ENCODE measurements at regions not wholly inside any gene's neighbourhood (a gene's known extent, or its start where the extent isn't known, plus 50 kb on each side); places are given as distances from the start of the nearest gene placed in this dataset.

DNA sequence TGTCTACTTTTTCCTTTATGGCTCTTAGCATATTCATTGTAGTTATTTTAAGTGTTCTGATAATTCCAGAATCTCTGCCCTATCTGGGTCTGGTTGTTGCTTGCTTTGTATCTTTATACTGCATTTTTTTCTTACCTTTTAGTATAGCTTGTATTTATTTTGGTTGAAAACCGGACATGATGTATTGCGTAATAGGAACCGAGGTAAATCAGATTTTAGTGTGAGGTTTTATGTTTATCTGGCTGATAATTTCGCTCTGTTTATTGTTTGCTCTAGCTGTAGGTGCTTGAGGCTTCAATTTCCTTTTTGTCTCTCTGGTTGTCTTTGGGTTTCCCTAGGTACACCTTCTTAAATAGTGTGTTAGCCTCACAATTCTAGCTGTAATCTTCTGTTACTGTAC is 263.8 kb upstream of the LCORL start:
- DNase-seq, result no peak

DNA sequence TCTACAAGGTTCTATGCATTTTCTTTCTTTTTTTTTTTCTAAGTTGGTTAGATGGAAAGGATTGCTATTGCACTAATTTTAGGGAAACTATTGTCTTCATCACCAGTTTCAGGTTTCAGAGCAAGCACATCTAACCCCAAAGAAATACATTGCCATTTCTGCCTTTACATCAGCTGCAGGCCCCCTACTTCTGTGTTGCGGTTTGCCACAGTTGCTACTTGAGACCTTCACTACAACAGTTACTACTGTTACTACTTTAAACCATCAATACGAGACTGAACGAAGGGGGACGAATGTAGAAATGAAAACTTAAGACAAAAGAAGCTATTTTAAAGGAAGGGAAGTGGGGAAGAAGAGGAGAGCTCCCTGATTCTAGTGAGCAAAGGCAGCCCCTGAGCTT is 256.7 kb upstream of the LCORL start:
- no peak for DNase-seq

DNA sequence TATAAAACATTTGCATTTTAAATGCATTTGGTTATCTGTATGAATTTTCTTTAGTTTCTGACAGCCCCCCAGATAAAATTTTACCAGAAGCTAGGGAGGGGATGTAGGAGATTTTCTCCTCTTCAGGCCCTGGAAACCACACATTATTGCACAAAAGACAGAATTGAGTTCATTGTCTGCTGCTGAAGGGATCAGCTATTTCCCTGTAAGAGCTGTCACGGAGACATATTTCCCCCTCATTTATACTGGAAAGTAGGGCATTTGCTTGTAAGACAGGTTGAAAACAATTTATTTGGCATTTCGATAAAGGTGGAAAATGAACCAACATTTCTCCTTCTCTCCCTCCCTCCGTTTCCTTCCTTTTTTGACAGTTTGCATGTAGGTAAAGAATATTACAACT is 241.3 kb upstream of the LCORL start:
- no peak for DNase-seq

GRCh38 chr4:18252052-18252451 is 230.5 kb upstream of the LCORL start:
- DNase-seq, result no peak

- DNase-seq, result no peak
Observed at GRCh38 chr4:18250564-18250963, 229.0 kb upstream of the LCORL start.

GRCh38 chr4:18248611-18249010 is 227.1 kb upstream of the LCORL start:
- DNase-seq, result no peak

GRCh38 chr4:18247189-18247588 is 225.6 kb upstream of the LCORL start:
- DNase-seq, result no peak

- no peak for DNase-seq
Observed at GRCh38 chr4:18242919-18243693, 221.6 kb upstream of the LCORL start.

DNA sequence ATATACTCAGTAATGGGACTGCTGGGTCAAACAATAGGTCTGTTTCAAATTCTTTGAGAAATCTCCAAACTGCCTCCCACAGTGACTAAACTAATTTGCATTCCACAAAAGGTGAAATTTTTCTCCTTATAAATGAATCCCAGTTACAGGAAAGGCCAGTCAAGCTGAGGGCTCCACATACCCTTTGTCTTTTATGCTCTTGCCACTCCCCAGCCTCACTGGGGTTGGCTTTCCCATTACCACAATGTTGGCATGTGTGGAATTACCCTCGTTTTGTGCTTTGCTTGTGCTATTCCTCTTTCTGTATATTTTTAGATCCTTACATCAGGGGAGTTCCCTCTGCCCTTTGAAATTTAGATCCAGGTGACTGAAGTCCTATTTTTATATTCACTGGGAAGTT is 220.2 kb upstream of the LCORL start:
- DNase-seq, result no peak

DNA sequence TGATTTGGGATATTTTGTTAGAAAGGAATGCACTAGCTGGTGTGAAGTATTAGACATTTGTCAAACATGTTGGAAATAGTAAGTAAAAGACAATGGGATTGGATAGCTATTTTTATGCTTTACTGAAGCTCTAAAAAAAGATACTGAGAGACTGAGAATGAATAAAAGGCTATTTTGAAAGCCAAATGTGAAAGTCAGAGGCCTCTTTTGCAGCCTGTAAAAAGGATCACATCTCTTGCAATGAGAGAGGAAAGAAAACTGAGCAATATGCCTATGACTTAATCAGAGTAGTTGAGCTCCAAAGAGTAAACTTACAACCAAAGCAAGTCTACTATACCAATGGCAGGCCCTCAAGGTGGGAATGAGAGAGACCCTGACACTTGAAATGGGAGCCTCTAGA is 212.6 kb upstream of the LCORL start:
- no peak for DNase-seq

- no peak for DNase-seq
Observed at GRCh38 chr4:18231726-18232125, 210.2 kb upstream of the LCORL start.

GRCh38 chr4:18227880-18228279 is 206.3 kb upstream of the LCORL start:
- DNase-seq, result no peak

DNA sequence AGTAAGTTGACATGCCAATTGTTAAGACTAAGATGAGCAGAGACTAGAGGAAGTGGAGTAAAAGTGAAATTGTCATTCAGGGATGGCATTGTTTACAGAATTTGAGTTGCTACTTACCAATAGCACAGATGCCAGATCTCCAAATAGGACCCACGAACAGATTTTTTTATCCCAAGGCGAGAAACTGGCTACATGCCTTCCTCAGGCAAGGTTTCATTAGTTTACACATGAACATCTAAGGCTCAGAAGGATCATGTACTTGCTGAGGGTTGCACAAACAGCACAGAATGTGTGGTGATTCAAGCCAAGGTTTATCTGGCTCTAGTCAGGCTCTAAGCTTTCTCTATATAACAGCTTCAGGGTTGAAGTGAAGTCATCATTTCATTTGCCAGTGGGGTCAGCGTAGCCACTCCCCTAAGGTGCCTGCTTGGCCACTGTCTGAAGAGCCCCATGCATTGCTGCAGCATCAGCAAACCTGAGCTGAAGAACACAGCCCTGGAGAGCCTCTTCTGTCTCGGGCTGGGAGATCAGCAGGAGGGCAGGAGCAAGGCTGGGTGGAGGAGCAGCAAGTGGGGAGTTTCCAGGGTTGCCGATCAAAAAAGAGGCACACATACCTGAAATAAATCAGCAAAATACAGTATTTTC is 193.0 kb upstream of the LCORL start:
- no peak for DNase-seq

GRCh38 chr4:18213576-18214198 is 192.1 kb upstream of the LCORL start:
- DNase-seq, result no peak

GRCh38 chr4:18209448-18209847 is 187.9 kb upstream of the LCORL start:
- no peak for DNase-seq

- no peak for DNase-seq
Observed at GRCh38 chr4:18203966-18204365, 182.4 kb upstream of the LCORL start.

DNA sequence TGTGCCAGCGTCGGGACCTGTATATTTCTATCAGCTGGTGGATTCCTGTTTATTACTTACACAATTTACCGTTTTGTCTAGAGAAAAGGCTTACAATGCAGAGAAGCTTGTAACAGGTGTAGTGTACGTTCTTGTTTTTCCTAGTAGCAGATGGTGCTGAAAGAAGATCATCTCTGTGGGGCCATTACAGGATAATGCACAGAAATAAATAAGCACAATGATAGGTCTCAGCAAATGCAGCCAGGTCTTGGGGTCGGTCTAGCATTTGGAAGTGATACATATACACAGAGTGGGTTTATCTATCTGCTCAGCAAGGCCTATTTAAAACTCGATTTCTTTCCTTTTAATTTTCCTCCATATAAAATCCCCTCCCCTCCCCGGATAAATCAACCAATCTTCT is 180.9 kb upstream of the LCORL start:
- no peak for DNase-seq

- DNase-seq, result no peak
Observed at GRCh38 chr4:18201885-18202284, 180.3 kb upstream of the LCORL start.

DNA sequence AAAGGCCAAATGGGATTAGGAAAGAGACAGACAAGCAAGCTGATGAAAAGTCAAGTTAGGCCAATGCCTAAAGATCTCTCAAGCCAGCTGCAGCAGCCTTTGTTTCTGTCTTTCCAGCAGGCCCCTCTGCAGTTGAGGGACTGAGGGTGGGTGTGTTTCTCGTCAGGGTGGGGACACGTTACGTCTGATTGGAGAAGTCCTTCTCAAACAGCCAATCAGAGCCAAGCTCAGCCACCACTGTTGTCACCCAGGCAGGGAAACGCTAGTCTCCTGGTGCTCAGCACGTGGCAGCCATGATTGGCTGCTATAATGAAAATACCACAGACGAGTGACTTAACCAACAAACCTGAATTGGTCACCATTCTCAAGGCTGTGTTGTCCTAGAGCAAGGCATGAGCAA is 177.1 kb upstream of the LCORL start:
- no peak for DNase-seq

DNA sequence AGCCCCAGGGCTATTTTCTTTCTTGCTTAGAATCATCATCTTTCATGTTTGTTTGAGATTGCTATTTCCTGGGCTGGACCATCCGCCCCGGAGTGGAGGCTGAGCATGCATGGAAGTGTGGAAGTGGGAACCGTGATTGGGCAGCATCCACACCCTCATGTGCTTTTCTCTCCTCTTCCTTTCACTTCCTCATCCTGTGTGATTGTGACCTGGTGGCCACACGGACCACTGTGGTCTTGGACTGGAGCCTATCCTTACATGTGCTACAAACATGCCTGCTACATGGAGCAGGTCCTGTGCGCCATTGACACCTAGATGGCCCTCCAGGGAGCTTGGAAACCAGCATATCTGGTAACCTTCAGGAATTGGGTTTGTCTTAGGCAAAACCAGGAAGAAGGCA is 175.9 kb upstream of the LCORL start:
- DNase-seq, result no peak

DNA sequence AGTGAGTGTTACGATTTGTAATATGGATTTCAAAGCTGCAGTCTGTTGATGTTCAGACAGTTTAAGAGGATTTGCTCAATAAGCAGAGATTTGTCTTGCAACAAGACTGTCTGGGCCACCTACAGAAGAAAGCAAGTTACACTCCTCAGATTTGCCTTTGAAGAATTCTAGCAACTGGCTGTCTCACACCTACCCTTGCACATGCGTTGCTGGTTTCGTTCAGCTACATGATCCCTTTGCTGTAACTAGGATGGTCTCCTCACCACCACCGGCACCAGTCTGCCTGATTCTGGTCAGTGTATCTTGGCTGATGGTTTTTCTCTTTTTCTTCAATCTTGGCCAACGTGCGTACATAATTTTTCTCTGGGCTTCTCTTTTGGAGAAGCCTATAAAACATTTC is 172.7 kb upstream of the LCORL start:
- DNase-seq, result no peak

DNA sequence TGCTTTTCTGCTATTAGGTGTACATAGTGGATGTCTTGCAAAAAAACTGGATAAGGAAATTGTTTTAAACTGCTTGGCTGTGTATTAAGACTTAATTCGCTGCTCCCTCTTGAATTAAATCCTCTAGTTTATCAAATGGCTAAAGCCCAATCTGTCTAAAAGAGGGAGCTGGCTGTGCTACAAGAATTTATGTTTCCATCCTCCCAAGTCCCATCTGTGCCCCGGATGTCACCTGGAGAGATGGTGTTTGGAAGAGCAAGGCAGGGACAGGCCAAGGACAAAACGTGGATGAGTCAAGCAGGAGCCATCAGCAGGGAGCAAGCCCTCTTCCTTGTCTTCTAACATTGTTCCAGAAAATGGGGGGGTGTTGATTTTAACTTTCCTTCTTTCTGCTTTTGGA is 171.3 kb upstream of the LCORL start:
- DNase-seq, result no peak

DNA sequence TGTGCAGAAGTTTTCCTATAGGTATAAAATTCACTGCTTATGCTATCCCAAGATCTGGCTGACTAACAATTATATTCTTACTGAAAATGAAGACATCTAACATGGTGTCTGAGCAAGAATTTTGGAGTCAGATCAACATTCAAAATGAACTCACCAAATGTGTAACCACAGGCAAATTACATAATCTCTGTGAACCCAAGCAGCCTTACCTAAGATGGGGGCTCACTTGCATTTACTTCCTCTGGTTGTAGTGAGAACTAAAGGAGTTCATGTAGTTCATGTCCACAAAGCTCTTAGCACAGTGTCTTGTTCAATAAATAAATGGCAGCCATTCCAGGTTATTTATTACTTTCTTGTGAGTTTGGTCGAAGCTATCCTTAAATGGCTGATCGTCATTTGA is 163.9 kb upstream of the LCORL start:
- no peak for DNase-seq

GRCh38 chr4:18180892-18181291 is 159.3 kb upstream of the LCORL start:
- no peak for DNase-seq

Data from CD4-positive, alpha-beta T cell treated with Interleukin-17A for 4 hours (primary cell).